GM12892 (cell line): ENCODE measurements at regions not wholly inside any gene's neighbourhood (a gene's known extent, or its start where the extent isn't known, plus 50 kb on each side); places are given as distances from the start of the nearest gene placed in this dataset.
"Not testable (repeated sequence)": the region's sequence is repeated elsewhere in the genome, so short reads cannot be mapped to it uniquely, and the experiment has no call there.

Experiments used
- DNase-seq: peaks from one replicate; pipeline ENCODE4 v3.0.0; 2011; ENCODE audit not compliant: insufficient read length
- FAIRE-seq: peaks from 2 replicates; lab custom pipeline; 2011; peaks lifted over from hg19 to GRCh38; lab: Jason Lieb, UNC
- POLR2A ChIP-seq: IDR thresholded peaks from 2 replicates; pipeline ENCODE4 v1.6.1; 2011; ENCODE audit warnings: low read depth, low read length, control low read depth
- POLR2AphosphoS5 ChIP-seq: IDR thresholded peaks from 2 replicates; pipeline ENCODE4 v1.6.1; 2011; ENCODE audit warnings: low read depth, low read length, control low read depth
- TAF1 ChIP-seq: IDR thresholded peaks from 2 replicates; pipeline ENCODE4 v1.6.1; 2011; ENCODE audit warnings: low read depth, mild to moderate bottlenecking, control low read depth, low read length, borderline replicate concordance

DNA sequence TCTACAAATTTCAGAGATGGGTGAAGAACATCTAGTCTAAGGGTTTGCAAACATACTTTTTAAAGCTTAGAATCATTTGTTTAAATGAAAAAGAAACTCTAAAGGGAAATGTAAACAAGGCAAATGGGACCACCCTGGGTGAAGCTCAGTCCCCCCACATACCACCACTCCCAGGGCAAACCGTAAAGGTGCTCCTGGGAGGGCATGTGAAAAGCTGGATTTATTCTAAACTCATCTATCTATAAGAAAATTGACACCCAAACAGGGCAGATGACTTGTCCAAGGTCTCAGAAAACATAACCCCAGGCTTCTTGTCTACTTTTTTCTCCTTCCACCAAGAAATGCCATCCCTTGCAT lies 223.3 kb upstream of the PRKCQ start:
- no peak for FAIRE-seq
- DNase-seq = no peak
- no peak for TF ChIP-seq POLR2A
- no peak for TF ChIP-seq TAF1
- no peak for TF ChIP-seq POLR2AphosphoS5

DNA sequence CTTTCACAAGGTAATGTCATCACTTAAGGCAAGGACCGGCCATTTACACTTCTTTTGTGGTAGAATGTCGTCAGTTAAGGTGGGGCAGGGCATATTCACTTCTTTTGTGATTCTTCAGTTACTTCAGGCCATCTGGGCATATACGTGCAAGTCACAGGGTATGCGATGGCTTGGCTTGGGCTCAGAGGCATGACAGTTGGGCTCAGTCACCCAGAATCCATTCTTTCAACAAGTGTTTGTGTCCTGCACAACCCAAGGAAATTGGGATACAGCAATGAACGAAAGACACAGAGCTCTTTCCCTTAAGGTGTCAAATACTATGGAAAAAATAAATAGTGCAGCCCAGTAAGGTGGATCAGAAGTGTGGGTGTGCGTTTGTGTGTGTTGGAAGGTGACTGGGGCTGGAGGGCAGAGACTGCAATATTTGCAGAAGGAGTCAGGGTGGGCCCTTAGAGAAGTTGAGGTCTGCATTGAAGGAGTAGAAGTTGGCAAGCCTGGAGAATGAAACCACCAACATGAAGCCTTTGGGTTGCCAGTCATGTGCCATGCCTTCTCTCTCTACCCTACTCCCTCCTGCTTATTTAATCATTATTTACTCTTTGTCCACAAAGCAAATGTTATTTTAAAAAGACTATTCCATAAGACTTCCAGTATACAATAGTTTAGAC lies 222.8 kb upstream of the PRKCQ start:
- no peak for DNase-seq
- TF ChIP-seq TAF1 (no peak), POLR2AphosphoS5 (no peak), POLR2A (no peak)
- FAIRE-seq = no peak

- TF ChIP-seq TAF1 (no peak), POLR2AphosphoS5 (no peak), POLR2A (no peak)
- DNase-seq = no peak
- no peak for FAIRE-seq
These were observed 216.2 kb upstream of the PRKCQ start for GRCh38 chr10:6796231-6796630.

DNA sequence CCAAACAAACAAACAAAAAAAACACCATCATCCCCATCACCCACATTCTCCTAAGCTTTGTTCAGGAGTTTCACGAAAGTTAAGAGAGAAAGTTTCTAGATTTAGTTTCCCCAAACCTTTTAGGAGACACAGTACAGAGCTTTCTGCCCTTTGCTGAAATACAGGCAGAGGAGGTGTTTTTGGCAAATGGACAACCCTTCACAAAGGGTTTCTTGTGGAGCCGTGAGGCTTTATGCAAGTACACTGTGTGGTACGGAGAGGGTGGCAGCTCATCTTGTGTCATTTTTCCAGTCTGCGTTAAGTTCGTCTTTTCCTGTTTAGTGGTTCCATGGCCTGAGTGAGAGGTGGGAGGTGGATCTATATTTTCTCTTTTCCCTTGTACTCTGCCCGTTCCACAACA lies 215.5 kb upstream of the PRKCQ start:
- no peak for DNase-seq
- no peak for TF ChIP-seq POLR2AphosphoS5
- TF ChIP-seq POLR2A = no peak
- no peak for TF ChIP-seq TAF1
- no peak for FAIRE-seq

GRCh38 chr10:6794841-6795240 lies 214.8 kb upstream of the PRKCQ start:
- not testable (repeated sequence) for FAIRE-seq

GRCh38 chr10:6794441-6794840 lies 214.4 kb upstream of the PRKCQ start:
- FAIRE-seq (no peak), DNase-seq (no peak)
- no peak for TF ChIP-seq POLR2AphosphoS5
- no peak for TF ChIP-seq TAF1
- TF ChIP-seq POLR2A = no peak

More at GRCh38 chr10:6794841-6795240, 214.8 kb upstream of the PRKCQ start:
- not testable (repeated sequence) for DNase-seq

DNA sequence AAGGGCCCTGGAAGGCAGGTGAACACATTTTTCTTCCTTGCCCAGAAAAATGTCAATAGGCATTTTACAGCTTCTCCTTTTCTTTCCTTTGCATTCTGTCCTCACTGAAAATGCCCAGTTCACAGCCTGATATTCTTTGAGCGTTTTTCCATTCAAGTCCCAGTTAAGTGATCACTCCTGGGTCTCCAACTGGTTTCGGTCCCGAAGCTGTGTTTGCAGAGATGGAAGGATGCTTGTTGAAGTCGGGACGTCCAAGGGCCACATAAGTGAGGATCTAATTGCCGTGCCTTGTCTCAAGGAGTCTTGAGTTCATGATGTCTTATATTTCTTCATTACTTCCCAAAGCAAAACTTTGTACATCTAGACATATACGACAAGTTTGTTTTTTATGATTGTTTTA lies 208.7 kb upstream of the PRKCQ start:
- DNase-seq (no peak), FAIRE-seq (no peak)
- TF ChIP-seq POLR2A (no peak), POLR2AphosphoS5 (no peak), TAF1 (no peak)

DNA sequence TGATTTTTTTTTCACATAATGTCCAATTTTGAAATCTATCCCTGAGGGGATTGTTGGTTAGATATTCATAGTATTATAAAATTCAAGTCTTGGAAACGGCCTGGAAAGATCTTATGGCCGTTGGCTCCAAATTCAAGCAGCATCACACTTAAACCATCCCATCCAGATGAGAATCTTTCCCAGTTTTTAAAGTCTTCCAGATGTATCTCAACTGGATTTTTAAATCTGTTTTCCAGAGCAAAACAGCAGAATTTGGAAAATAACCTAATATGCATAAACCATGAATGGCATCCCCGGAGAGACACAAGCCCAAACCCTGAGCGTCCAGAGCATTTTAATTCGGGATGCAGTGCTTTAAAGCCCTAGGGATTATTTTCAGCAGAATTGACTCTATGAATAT lies 208.2 kb upstream of the PRKCQ start:
- no peak for FAIRE-seq
- TF ChIP-seq TAF1 (no peak), POLR2A (no peak), POLR2AphosphoS5 (no peak)
- DNase-seq = no peak

DNA sequence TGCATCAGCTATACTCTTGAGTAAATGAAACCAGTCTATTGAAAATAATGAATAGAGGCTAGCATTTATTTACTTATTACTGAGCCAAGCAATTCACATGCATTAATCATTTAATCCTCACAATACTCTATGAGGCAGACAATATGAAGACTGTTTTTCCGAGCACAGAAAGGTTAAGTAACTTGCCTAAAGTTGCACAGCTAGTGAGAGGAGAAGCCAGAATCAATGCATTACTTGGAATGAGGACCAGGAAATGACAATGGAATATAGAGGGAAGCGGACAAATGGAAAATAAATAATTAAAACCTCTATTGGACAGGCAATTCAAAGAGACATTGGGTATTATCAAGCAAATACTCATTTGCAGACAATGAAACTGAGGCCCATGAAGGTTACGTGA lies 207.6 kb upstream of the PRKCQ start:
- FAIRE-seq = no peak
- TF ChIP-seq POLR2A (no peak), TAF1 (no peak), POLR2AphosphoS5 (no peak)
- no peak for DNase-seq

DNA sequence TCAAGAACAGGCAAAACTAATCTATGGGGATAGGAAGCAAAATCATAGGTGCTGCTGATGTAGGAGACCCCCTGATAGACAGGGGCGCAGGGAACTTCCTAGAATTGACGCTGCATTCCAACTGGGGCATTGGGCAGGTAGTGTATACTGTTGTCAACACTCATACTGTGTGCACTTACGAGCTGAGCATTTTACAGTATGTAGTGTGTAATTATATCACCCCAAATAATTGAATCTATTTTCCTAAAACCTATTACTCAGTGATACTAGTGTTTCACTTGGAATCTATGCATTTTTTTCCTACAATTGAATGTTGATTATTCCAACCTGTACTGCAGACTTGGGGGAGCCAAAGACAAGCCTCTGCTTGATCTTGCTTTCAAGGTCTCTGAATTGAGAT lies 207.0 kb upstream of the PRKCQ start:
- TF ChIP-seq POLR2AphosphoS5 (no peak), POLR2A (no peak), TAF1 (no peak)
- no peak for FAIRE-seq

GRCh38 chr10:6786579-6787031 lies 206.5 kb upstream of the PRKCQ start:
- DNase-seq (no peak), FAIRE-seq (no peak)
- TF ChIP-seq POLR2AphosphoS5 = no peak
- no peak for TF ChIP-seq TAF1
- no peak for TF ChIP-seq POLR2A

More for the DNA sequence above, 207.0 kb upstream of the PRKCQ start:
- DNase-seq = no peak

DNA sequence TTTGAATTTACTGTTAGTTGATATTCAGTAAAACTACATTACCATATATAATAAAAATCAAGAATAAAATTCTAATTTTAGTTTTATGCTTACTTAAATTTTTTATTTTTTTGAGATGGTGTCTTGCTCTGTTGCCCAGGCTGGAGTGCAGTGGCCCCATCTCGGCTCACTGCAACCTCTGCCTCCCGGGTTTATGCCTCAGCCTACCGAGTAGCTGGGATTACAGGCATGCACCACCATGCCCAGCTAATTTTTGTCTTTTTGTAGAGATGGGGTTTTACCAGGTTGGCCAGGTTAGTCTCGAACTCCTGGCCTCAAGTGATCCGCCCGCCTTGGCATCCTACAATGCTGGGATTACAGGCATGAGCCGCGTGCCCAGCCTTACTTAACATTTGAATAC lies 204.4 kb upstream of the PRKCQ start:
- not testable (repeated sequence) for DNase-seq, FAIRE-seq

DNA sequence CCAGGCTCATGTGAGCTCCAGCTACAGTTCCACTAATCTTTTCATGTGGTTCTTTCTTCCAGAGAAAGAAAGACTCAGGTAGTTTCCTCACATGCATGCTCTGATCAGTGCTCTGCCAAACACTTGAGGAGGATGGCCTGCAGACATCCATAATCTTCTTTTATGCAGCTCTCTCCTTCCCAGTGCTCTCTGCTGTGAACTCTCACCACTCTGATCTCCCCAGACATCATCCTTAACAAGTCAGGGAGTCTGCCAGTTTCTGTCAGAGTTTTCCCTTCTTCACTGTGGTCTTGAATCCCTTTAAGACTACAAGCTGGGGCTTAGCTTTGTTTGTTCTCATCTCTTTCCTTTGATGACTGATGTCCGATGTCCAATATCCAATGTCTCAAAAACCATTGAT lies 203.4 kb upstream of the PRKCQ start:
- DNase-seq = no peak
- no peak for FAIRE-seq
- TF ChIP-seq TAF1 (no peak), POLR2A (no peak), POLR2AphosphoS5 (no peak)
